ENCODE measurements at regions not wholly inside any gene's neighbourhood (a gene's known extent, or its start where the extent isn't known, plus 50 kb on each side); places are given as distances from the start of the nearest gene placed in this dataset.
A peak's percentile ranks its signal among the peaks of the same experiment; 100 is the strongest.

GRCh38 chr16:50917950-50918703 is 176.2 kb downstream of the CYLD start:
- no peak for DNase-seq (ENCODE audit: low spot score)

DNA sequence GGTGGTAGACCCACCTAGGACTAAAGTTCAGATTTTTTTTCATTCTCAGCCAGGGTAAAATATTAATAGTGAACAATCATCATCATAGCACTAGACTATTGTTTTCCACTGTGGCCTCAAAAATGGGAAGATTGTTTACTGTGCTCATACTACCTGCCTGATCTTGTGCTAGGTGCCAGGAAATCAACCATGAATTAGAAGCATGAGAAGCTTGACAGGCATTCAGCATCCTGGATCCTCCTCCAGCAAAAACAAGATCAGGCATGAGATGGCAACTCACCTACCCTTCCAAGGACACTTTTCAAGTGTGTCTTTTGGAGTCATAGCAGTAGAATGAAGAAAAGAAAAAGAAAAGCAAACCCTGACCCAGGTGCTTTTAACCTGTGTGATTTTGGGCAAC is 174.2 kb downstream of the CYLD start:
- no peak for DNase-seq (ENCODE audit: low spot score)

DNA sequence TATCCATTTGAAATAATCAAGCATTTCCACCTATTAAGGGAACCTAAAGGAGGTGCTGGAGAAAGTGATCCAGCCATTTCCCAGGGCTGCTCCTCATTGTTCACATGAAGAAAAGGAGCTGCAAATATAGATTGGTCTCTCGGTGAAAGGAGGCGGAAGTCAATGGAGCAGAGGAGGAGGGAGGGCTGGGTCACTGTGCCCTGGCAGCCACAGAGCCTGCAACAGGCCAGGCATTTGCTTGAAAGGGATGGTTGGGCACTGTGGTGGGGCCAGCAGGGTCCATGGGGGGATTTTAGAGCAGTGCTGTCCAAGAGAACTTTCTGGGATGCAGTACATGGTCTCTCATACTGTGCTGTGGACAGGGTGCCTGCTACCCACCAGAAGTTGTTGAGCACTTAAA is 173.2 kb downstream of the CYLD start:
- DNase-seq (ENCODE audit: low spot score): peak; percentile 22

DNA sequence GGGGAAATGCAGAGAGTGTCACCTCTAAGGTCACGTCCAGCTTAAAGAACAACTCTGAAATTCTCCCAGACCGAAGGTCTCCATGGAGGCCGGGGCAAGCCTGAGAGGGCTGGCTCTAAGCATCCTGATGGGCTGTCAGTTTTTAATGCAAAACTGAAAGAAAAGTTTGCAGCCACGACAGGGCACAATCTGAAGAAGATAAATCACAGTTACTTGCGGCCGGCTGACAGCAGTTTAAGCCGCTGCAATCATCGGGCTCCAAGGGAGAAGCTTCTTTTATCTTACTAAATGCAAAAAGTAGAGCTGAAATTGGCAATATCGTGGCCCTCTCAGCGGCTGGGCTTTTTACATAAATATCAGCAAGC is 168.8 kb downstream of the CYLD start:
- no peak for DNase-seq (ENCODE audit: low spot score)

DNA sequence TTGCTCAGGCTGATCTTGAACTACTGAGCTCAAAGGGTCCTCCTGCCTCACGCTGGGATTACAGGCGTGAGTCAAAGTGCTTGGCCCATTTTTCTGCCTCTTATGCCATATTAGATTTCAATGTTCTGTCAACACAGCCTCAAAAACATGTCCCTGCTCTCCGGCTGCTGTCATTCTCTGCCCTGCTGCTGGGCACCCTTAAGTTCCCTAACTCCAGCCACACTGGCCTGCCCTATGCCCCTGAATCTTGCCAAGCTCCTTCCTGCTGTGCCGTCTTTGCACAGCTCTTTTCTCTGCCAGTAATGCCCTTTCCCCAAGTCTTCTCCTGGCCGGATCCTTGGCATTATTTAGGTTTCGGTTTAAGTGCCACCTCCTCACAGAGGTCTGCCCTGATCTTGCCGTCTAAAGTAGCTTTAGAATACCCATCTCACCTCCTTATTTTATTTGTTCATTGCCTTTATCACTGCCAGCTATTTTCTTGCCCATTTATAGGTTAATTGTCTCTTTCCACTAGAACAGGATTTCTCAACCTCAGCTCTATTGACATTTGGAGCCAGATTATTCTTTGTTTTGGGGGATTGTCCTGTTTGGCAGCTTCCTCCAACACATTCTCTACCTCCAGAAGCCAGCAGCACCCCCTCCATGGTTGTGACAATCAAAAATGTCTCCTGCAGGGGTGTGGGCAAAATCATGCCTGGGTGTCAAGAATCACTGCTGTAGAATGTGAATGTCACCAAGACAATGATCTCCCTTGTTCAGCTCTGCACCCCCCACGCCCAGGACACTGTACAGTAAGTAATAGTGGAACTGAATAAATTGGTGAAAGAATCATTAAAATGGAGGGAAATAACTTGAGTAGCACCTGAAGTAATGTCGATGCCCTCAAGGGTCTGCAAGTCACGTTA is 168.2 kb downstream of the CYLD start:
- DNase-seq (ENCODE audit: low spot score): no peak

- no peak for DNase-seq (ENCODE audit: low spot score)
Observed at GRCh38 chr16:50908468-50908867, 166.6 kb downstream of the CYLD start.

- DNase-seq (ENCODE audit: low spot score): no peak
Observed at GRCh38 chr16:50906454-50906853, 164.6 kb downstream of the CYLD start.

DNA sequence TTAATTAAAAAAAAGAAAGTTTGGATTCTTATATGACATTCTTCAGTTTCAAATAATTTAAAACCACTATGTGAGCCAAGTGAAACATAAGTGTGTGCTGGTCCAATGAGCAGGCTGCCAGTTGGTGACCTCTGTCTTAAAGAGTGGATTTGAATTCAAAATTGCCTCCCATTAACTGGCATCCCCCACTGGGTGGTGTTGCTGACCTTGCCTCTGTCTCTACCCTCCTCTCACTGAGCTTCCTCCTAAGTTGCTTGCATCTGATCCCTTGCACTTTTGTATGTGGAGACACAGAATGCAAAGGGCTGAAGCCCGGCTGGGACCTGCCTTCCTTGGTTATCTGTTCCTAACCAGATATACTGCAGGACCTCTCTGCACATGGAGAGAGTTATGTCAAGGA is 160.6 kb downstream of the CYLD start:
- no peak for DNase-seq (ENCODE audit: low spot score)

DNA sequence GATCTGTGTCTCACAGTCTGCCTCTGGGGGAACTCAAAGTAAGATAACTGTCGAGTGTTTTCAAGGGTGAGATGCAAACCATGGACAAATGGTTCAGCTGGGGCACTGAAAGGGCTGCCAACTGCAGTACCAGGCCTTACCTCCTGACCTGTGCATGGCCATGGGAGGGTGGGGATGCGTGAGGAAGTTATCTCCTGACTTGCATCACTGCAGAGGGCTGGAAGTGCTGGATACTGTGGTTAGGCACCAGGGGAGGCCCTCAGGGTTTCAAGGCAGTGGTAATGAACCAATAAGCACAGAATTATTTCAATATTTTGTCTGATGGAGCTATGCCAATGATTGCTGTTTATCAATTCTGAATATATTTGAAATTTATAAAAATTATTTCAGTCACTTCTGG is 159.2 kb downstream of the CYLD start:
- no peak for DNase-seq (ENCODE audit: low spot score)

DNA sequence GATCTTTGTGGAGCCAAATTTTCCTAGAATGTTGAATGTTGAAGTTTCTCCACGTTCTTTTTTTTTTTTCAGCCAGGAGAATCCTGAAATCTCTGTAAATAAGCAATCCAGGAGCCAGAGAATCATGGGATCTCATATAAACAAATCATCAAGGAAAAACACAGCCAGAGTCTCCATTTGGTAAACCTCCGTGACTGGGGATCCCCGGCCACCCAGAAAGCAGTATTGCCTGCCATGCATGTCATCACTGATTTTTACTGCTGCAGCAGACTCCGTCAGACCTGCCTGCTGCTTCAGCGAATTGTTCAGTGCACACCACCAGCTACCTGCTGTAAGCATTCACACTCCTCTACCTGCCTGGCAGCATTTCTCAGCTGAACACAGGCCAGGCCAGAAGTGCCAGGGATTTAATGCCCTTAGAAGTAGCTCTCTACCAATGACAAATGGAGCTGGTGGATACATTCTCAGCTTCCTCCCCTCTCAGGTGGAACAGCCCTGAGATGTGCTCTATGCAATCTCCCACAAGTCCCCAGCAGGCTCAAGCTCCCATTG is 158.6 kb downstream of the CYLD start:
- no peak for DNase-seq (ENCODE audit: low spot score)

DNA sequence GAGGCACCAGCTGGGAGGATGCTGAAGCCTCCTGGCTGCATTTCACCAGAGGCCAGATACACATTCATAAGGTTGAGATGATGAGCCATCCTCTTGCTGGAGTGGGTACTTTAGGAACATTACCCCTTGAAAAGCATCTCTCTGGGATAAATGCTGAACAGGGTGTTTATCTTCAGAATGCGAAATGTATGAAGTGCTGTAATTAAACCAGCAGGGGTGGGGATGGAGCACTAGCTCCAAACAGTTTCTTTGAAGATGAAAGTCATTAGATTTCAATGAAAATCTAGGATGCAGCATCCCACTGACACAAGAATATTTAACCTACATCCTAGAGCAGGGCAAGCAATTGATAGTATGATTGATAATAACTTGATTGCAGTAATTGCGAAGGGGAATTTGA is 158.1 kb downstream of the CYLD start:
- DNase-seq (ENCODE audit: low spot score): no peak

DNA sequence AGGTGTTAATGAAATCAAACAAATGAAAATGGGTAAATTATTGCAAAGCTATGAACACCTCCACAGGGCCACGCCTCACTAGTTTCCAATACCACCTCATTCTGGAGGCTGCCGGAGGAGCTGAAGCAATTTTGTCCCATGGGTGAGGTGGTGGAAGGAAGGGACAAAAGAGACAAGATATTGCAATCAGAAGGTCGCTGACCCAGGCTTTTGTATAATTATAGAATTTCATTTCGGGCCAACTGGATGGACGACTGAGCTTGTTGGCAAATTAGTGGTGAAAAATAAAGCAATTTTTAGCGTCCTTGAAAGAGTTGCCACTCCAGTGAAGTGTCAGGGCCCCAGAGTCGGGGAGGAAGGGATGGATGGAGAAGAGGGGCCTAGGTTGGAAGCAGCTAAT is 147.9 kb downstream of the CYLD start:
- DNase-seq (ENCODE audit: low spot score): peak; percentile 2

DNA sequence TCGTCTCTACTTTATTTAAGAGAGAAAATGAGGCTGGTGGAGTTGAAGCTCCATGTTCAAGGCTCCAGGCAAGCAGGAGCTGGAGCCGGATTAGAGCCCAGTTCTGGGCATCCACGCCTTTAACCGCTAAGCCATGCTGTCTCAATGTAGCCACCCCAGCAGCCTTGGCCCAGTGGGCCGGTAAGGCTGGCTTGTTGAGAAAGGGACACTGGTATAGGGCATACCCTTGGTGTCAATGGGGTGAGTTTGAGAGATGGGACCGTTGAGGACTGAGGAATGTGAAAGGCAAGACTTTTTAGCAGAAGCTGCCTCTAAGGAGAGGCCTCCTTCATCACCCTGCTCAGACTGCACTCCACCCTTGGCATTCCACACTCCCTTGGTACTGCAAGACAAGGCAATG is 147.4 kb downstream of the CYLD start:
- peak; percentile 2 for DNase-seq (ENCODE audit: low spot score)

- DNase-seq (ENCODE audit: low spot score): peak; percentile 6
Observed at GRCh38 chr16:50888486-50889261, 146.8 kb downstream of the CYLD start.

DNA sequence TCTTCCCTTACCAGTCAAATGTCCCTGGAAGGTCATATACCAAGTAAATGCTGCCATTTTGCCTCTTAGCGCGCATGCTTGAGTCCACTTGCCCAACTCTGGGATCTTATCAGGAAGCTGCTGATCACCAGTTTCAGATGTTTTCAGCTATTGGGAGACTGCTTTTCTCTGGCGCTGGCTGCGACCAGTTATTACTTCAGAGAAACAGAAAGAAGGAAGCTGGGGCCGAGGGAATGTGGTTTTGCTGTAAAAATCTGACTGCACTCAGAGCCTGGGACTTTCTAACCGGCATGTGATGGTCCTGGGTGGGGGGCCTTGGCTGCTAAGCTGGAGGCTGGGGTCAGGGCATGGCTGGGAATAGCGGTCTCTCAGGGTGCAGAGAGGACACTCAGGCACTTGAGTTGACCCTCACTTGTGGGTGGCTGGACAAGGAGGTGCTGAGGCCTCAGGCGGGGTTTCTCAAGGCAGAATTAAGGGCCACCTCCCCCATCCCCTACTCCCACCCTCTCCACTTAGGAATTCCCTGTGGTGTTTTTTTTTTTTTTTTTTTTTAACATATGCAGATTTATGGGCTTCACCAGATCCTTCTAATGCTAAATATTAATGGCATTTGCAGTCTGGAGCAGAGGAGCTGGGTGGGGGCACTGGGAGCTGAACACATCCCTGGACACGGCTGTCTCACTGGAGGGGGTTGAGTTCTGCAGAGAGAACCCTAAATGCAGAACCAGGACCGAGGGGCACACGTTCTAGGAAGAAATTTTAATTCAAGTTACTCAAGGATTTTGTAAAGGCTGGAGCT is 145.8 kb downstream of the CYLD start:
- DNase-seq (ENCODE audit: low spot score): peak; percentile 8

DNA sequence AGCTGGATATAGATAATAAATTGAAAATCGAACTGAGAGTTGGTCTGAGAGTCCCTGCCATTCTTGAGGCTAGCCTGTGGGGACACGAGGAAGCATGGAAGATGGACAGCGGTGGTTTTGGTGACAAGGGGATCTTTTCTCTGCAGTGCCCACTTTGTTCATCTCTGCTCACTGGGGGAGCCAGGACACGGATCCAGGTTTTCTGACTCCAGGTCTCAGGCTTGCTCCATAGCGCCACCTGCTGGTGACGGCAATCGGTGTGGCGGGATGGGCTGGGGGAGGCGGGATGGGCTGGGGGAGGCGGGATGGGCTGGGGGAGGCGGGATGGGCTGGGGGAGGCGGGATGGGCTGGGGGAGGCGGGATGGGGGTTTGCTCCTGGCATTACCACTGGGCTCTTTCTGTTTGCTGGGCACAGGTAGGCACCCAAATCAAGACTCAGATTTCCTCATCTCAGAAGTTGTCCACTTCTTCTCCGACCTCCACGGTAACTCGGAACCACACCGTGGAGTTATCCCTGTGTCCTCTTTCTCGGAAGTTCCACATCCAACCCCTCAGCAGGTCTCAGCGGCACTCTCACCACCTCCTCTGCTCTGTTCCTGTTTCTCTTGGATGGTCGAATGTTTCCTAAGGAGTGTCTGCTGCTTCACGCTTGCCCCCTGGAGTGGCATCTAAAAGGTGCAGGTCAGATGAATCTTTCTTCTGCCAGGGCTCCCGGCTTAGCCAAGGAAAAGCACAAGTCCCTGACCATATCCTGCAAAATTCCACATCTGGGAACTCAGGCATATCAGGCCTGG is 142.4 kb downstream of the CYLD start:
- peak; percentile 5 for DNase-seq (ENCODE audit: low spot score)

DNA sequence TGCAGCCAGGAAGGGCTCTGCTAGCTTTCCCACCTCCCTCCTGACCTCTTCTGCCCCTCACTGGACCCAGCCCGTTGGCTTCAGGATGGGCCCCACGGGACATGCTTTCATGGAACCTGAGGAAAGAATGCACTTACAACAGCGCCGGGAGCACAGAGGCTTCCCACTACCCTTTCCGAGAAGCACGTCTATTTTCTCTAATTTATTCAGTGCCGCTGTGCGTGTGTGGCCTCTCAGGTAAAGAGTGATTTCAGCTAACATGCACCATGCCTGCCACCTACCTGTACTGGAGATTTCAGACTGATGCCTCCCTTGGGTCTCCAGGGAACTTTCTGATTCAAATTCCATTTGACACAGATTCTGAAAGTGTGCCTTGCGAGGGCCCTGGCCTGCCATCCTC is 140.1 kb downstream of the CYLD start:
- peak; percentile 5 for DNase-seq (ENCODE audit: low spot score)

- peak; percentile 5 for DNase-seq (ENCODE audit: low spot score)
Observed at GRCh38 chr16:50881331-50881830, 139.5 kb downstream of the CYLD start.

DNA sequence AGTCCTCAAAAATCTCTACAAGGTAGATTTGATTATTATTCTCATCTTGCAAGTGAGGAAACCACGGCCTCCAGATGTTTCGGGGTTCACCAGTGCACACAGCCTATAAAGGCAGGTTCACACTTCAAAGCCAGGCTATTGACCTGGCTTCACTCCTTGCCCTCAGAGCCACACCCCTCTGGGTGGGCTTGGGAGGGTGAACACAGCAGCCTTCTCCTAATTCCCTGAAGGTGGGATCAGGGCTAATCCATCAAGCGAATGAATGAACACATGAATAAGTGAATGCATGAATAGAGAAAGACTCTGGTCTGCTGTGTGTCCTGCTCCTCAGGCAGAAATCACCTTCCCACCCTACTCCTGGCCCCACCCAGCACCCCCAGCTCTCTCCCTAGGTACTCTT is 139.0 kb downstream of the CYLD start:
- no peak for DNase-seq (ENCODE audit: low spot score)

Data from mucosa of gallbladder (tissue), 1 donor.